ENCODE measurements at regions not wholly inside any gene's neighbourhood (a gene's known extent, or its start where the extent isn't known, plus 50 kb on each side); places are given as distances from the start of the nearest gene placed in this dataset.

GRCh38 chr20:10792291-10792690, 118.5 kb upstream of the JAG1 start:
- peaks cover 21% of the 10 kb centered on the region for H3K4me1 ChIP-seq (ENCODE audit: control insufficient read depth, insufficient read depth, low read length)
- H3K36me3 ChIP-seq (ENCODE audit: control insufficient read depth, insufficient read depth, low read length) = no peaks in the 10 kb centered on the region
- H3K9ac ChIP-seq (ENCODE audit: low read length) = no peak overlapping the region
- no peaks in the 10 kb centered on the region for H3K27me3 ChIP-seq (ENCODE audit: control insufficient read depth, insufficient read depth, low read length)
- no peak overlapping the region for H3K4me3 ChIP-seq (ENCODE audit: low read length)
- no peaks in the 10 kb centered on the region for H3K9me3 ChIP-seq (ENCODE audit: control insufficient read depth, low read length)

GRCh38 chr20:10793766-10794165, 120.0 kb upstream of the JAG1 start:
- peaks cover 21% of the 10 kb centered on the region for H3K4me1 ChIP-seq (ENCODE audit: control insufficient read depth, insufficient read depth, low read length)
- no peaks in the 10 kb centered on the region for H3K27me3 ChIP-seq (ENCODE audit: control insufficient read depth, insufficient read depth, low read length)
- H3K4me3 ChIP-seq (ENCODE audit: low read length) = no peak overlapping the region
- no peaks in the 10 kb centered on the region for H3K9me3 ChIP-seq (ENCODE audit: control insufficient read depth, low read length)
- H3K9ac ChIP-seq (ENCODE audit: low read length) = no peak overlapping the region
- no peaks in the 10 kb centered on the region for H3K36me3 ChIP-seq (ENCODE audit: control insufficient read depth, insufficient read depth, low read length)

- Histone ChIP-seq H3K9me3 (ENCODE audit: control insufficient read depth, low read length) (no peaks in the 10 kb centered on the region), H3K27me3 (ENCODE audit: control insufficient read depth, insufficient read depth, low read length) (no peaks in the 10 kb centered on the region), H3K36me3 (ENCODE audit: control insufficient read depth, insufficient read depth, low read length) (no peaks in the 10 kb centered on the region), H3K4me3 (ENCODE audit: low read length) (no peak overlapping the region), H3K9ac (ENCODE audit: low read length) (no peak overlapping the region), H3K4me1 (ENCODE audit: control insufficient read depth, insufficient read depth, low read length) (peaks cover 22% of the 10 kb centered on the region)
Observed at GRCh38 chr20:10794765-10795164, 121.0 kb upstream of the JAG1 start.

GRCh38 chr20:10795286-10796026, 121.7 kb upstream of the JAG1 start:
- Histone ChIP-seq H3K4me3 (ENCODE audit: low read length) (no peak overlapping the region), H3K9me3 (ENCODE audit: control insufficient read depth, low read length) (no peaks in the 10 kb centered on the region), H3K9ac (ENCODE audit: low read length) (no peak overlapping the region), H3K36me3 (ENCODE audit: control insufficient read depth, insufficient read depth, low read length) (no peaks in the 10 kb centered on the region), H3K4me1 (ENCODE audit: control insufficient read depth, insufficient read depth, low read length) (peaks cover 24% of the 10 kb centered on the region), H3K27me3 (ENCODE audit: control insufficient read depth, insufficient read depth, low read length) (no peaks in the 10 kb centered on the region)

DNA sequence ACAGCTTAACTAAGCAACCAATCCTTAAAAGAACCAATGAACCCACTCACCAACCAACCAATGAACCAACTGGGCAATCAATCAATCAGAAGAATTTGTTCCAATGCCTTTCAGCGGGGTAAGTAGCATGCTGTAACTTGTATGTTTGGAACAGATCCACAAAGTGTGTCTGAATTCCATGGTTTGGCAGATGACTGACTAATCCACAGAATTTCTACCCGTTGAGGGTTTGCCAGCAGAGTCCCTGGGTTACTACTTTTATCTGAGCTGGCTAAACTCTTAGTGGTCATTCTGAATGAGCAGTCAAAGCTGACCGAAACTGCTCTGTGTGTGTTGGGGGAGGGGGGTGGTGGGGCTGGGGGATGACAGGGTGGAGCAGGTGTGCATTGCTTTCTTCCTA, 125.0 kb upstream of the JAG1 start:
- H3K27me3 ChIP-seq (ENCODE audit: control insufficient read depth, insufficient read depth, low read length) = no peaks in the 10 kb centered on the region
- H3K36me3 ChIP-seq (ENCODE audit: control insufficient read depth, insufficient read depth, low read length) = no peaks in the 10 kb centered on the region
- H3K9me3 ChIP-seq (ENCODE audit: control insufficient read depth, low read length) = no peaks in the 10 kb centered on the region
- H3K4me3 ChIP-seq (ENCODE audit: low read length) = no peak overlapping the region
- no peak overlapping the region for H3K9ac ChIP-seq (ENCODE audit: low read length)
- peaks cover 24% of the 10 kb centered on the region for H3K4me1 ChIP-seq (ENCODE audit: control insufficient read depth, insufficient read depth, low read length)

GRCh38 chr20:10799735-10800134, 125.9 kb upstream of the JAG1 start:
- Histone ChIP-seq H3K4me1 (ENCODE audit: control insufficient read depth, insufficient read depth, low read length) (peaks cover 17% of the 10 kb centered on the region), H3K4me3 (ENCODE audit: low read length) (no peak overlapping the region), H3K9ac (ENCODE audit: low read length) (no peak overlapping the region), H3K9me3 (ENCODE audit: control insufficient read depth, low read length) (no peaks in the 10 kb centered on the region), H3K36me3 (ENCODE audit: control insufficient read depth, insufficient read depth, low read length) (no peaks in the 10 kb centered on the region), H3K27me3 (ENCODE audit: control insufficient read depth, insufficient read depth, low read length) (no peaks in the 10 kb centered on the region)

- Histone ChIP-seq H3K27me3 (ENCODE audit: control insufficient read depth, insufficient read depth, low read length) (no peaks in the 10 kb centered on the region), H3K4me3 (ENCODE audit: low read length) (no peak overlapping the region), H3K9ac (ENCODE audit: low read length) (no peak overlapping the region), H3K4me1 (ENCODE audit: control insufficient read depth, insufficient read depth, low read length) (peaks cover 12% of the 10 kb centered on the region), H3K9me3 (ENCODE audit: control insufficient read depth, low read length) (no peaks in the 10 kb centered on the region), H3K36me3 (ENCODE audit: control insufficient read depth, insufficient read depth, low read length) (no peaks in the 10 kb centered on the region)
Observed at GRCh38 chr20:10800288-10800687, 126.5 kb upstream of the JAG1 start.

DNA sequence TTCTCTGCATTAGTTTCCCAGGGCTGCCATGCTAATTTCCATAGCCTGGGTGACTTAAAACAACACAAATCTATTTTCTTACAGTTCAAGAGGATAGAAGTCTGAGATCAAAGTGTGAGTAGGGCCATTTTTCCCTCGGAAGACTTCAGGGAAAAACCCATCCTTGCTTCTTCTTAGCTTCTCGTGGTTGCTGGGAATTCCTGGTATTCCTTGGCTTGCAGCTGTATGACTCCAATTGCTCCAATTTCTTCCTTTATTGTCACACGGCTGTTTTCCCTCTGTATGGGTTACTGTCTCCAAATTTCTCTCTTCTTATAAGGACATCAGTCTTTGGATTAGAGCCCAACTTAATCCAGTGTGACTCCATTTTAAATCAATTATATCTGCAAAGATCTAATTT, 128.4 kb upstream of the JAG1 start:
- H3K4me1 ChIP-seq (ENCODE audit: control insufficient read depth, insufficient read depth, low read length) = peaks cover 3% of the 10 kb centered on the region
- no peaks in the 10 kb centered on the region for H3K9me3 ChIP-seq (ENCODE audit: control insufficient read depth, low read length)
- H3K27me3 ChIP-seq (ENCODE audit: control insufficient read depth, insufficient read depth, low read length) = no peaks in the 10 kb centered on the region
- H3K4me3 ChIP-seq (ENCODE audit: low read length) = no peak overlapping the region
- no peak overlapping the region for H3K9ac ChIP-seq (ENCODE audit: low read length)
- H3K36me3 ChIP-seq (ENCODE audit: control insufficient read depth, insufficient read depth, low read length) = no peaks in the 10 kb centered on the region

- no peak overlapping the region for H3K4me3 ChIP-seq (ENCODE audit: low read length)
- H3K9me3 ChIP-seq (ENCODE audit: control insufficient read depth, low read length) = no peaks in the 10 kb centered on the region
- no peaks in the 10 kb centered on the region for H3K4me1 ChIP-seq (ENCODE audit: control insufficient read depth, insufficient read depth, low read length)
Observed at GRCh38 chr20:10805764-10806163, 132.0 kb upstream of the JAG1 start.

DNA sequence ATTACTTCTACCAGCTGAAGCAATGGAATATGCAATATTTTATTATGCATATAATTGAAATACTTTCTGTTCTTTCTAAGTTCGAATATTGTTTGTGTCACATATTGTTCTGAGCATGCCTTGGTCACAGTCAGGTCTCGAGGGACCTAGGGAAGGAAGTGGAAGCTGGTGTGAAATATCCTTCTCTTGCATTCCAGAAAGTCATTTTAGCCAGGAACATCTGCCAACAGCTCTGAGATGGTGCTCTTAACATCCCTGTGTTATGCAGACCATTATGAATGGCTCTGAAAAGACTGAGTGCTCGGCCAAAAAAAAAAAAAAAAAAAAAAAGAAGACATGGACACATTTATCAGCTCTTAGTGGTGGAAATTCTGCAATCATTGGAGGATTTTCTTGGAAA, 132.7 kb upstream of the JAG1 start:
- H3K9me3 ChIP-seq (ENCODE audit: control insufficient read depth, low read length) = no peaks in the 10 kb centered on the region

More at GRCh38 chr20:10805764-10806163, 132.0 kb upstream of the JAG1 start:
- H3K9ac ChIP-seq (ENCODE audit: low read length) = no peak overlapping the region
- no peaks in the 10 kb centered on the region for H3K36me3 ChIP-seq (ENCODE audit: control insufficient read depth, insufficient read depth, low read length)
- H3K27me3 ChIP-seq (ENCODE audit: control insufficient read depth, insufficient read depth, low read length) = no peaks in the 10 kb centered on the region

DNA sequence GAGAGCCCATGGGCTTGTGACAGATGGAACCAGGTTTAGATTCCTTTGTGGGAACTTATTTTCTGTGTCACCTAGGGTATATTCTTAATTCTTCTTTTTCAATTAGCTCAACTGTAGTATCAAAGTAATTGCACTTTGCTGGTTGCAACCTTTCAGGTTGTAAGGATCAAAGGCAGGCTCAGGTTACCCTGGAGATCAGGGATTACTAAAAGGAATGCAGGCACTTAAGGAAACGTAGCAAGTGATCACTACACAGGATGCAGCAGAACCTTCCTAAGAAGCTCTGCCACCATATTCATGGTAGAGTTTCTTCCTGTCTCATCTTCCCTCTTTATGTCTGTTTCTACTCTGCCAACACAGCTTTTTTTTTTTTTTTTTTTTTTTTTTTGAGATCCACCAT, 133.2 kb upstream of the JAG1 start:
- H3K4me3 ChIP-seq (ENCODE audit: low read length) = no peak overlapping the region
- H3K27me3 ChIP-seq (ENCODE audit: control insufficient read depth, insufficient read depth, low read length) = no peaks in the 10 kb centered on the region
- H3K36me3 ChIP-seq (ENCODE audit: control insufficient read depth, insufficient read depth, low read length) = no peaks in the 10 kb centered on the region
- H3K4me1 ChIP-seq (ENCODE audit: control insufficient read depth, insufficient read depth, low read length) = no peaks in the 10 kb centered on the region
- H3K9ac ChIP-seq (ENCODE audit: low read length) = no peak overlapping the region
- no peaks in the 10 kb centered on the region for H3K9me3 ChIP-seq (ENCODE audit: control insufficient read depth, low read length)

More for the DNA sequence above, 132.7 kb upstream of the JAG1 start:
- no peaks in the 10 kb centered on the region for H3K27me3 ChIP-seq (ENCODE audit: control insufficient read depth, insufficient read depth, low read length)
- H3K4me3 ChIP-seq (ENCODE audit: low read length) = no peak overlapping the region
- no peaks in the 10 kb centered on the region for H3K36me3 ChIP-seq (ENCODE audit: control insufficient read depth, insufficient read depth, low read length)
- H3K4me1 ChIP-seq (ENCODE audit: control insufficient read depth, insufficient read depth, low read length) = no peaks in the 10 kb centered on the region
- no peak overlapping the region for H3K9ac ChIP-seq (ENCODE audit: low read length)

DNA sequence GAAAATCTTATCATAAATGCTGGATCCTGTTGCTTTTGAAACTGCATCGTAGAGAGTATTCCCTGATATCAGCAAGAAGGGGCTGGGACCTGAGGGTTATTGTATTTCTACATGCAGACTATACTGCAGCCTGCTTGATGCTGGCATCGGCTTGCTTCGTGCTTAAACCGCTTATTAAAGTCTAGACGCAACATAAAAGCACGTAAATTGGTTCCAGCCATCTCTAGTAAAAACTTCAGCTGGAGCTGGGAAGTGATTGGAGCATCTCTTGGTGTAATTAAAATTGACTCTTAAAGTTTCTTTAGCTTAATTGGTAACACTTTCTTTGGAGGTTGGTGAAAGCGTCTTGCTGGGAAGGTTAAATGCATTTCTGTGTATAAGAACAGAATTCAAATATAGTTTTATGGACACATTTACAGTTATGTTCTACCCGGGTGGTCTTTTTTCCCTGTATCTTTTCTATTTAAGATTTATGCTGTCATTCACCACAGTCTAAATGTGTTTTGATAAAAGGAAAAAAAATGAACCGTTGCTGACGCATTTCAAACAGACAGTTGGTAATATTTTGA, 139.0 kb upstream of the JAG1 start:
- H3K9ac ChIP-seq (ENCODE audit: low read length) = no peak overlapping the region
- no peaks in the 10 kb centered on the region for H3K9me3 ChIP-seq (ENCODE audit: control insufficient read depth, low read length)
- H3K27me3 ChIP-seq (ENCODE audit: control insufficient read depth, insufficient read depth, low read length) = no peaks in the 10 kb centered on the region
- no peaks in the 10 kb centered on the region for H3K36me3 ChIP-seq (ENCODE audit: control insufficient read depth, insufficient read depth, low read length)
- H3K4me3 ChIP-seq (ENCODE audit: low read length) = no peak overlapping the region
- no peaks in the 10 kb centered on the region for H3K4me1 ChIP-seq (ENCODE audit: control insufficient read depth, insufficient read depth, low read length)

Data from mucosa of stomach (tissue), 1 donor.